Breast epithelium (tissue), 3 donors: ENCODE measurements at regions not wholly inside any gene's neighbourhood (a gene's known extent, or its start where the extent isn't known, plus 50 kb on each side); places are given as distances from the start of the nearest gene placed in this dataset.

Source experiments
- CTCF ChIP-seq, 3 donors: fragments of 450-650 bp; IDR thresholded peaks; one replicate each; pipeline ENCODE4 v1.5.1; 2016 to 2017; ENCODE audit warnings: antibody characterized with exemption in 3 of 3, mild to moderate bottlenecking in 3 of 3, moderate library complexity in 3 of 3
- POLR2A ChIP-seq: fragments of 450-650 bp; IDR thresholded peaks from one replicate; pipeline ENCODE4 v1.6.1; 2016; ENCODE audit warnings: antibody characterized with exemption, mild to moderate bottlenecking, moderate library complexity
- POLR2AphosphoS5 ChIP-seq, 3 donors: sonication (generic); formaldehyde crosslinking; IDR thresholded peaks; one replicate each; pipeline ENCODE4 v1.6.1; 2017; ENCODE audit warnings: antibody characterized with exemption in 3 of 3

GRCh38 chr9:87081503-87081902 is 134.2 kb upstream of the GAS1 start:
- TF ChIP-seq CTCF (IDR thresholded peaks at IDR 0.05) (no peak), POLR2AphosphoS5 (IDR thresholded peaks at IDR 0.05) (no peak), POLR2A (no peak)
